CD4-positive, alpha-beta T cell treated with Interleukin-21 for 1 hour (primary cell): ENCODE measurements at regions not wholly inside any gene's neighbourhood (a gene's known extent, or its start where the extent isn't known, plus 50 kb on each side); places are given as distances from the start of the nearest gene placed in this dataset.

ENCODE experiments used
- DNase-seq: peaks from one replicate; pipeline ENCODE4 v3.0.0-alpha.2; 2020

DNA sequence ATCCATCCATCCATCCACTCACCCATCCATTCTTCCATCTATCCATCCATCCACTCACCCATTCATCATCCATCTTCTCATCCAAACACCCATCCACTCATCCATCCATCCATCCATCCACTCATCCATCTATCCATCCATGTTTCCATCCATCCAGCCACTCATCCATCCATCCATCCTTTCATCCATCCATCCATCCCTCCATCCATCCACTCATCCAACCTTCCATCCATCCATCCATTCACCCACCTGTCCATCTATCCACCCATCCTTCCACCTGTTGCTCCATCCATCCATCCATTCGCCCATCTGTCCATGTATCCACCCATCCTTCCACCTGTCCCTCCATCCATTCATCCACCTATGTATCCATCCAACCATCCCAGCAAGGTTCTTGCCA lies 378.4 kb upstream of the PFKP start:
- no peak for DNase-seq

DNA sequence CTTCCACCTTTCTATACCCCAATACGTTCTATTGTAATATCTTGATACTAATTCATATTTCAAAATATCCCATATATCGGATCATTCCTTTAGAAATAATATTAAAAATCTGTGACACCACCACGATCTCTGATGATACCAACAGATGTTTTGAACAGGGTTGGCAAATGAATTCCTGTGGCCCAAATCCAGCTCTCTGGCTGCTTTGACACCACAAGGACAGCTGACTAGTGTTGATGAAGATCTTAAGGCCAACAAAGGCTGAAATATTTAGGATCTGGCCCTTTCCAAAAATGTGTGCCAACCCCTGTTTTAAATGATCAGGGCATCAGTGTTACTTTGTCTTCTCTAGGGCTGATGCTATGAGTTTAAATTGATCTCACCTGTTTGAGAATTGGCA lies 380.7 kb upstream of the PFKP start:
- DNase-seq, result no peak

DNA sequence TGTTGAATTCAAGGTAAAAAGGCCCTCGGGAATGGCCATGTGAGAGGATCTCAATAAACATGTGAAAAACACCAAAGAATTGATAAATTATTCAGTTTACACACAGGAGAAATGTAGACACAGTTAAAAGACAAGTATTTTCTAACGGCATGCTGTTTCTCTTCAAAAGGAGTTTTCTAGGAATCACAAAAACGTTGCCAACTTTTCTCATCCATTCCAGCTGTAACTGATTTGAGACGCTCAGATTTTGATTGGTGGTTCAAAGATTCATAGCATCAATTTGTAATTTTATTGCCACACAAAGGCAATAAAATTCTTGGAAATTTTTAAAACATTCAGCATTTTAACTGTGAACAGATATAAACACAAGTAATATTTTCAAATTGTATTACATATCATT lies 384.9 kb upstream of the PFKP start:
- DNase-seq, result no peak

DNA sequence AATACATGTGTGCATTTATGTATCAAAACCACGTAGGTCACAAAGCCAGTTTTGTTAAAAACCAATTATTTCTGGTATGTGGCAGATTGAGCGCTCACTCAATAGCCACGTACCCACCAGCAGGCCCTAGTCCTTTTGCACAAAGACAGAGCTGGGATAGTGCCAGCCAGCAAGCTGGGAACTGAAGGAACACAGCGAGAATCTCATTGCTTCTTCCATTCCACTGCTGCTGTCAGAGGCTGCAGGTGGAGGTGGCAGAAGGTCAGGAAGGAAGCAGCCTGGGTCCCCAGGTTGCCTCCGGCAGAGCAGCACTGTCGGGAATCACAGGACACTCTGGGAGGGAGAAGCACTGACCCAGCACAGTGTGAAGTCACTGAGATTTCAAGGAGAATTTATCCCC lies 385.5 kb upstream of the PFKP start:
- no peak for DNase-seq

DNA sequence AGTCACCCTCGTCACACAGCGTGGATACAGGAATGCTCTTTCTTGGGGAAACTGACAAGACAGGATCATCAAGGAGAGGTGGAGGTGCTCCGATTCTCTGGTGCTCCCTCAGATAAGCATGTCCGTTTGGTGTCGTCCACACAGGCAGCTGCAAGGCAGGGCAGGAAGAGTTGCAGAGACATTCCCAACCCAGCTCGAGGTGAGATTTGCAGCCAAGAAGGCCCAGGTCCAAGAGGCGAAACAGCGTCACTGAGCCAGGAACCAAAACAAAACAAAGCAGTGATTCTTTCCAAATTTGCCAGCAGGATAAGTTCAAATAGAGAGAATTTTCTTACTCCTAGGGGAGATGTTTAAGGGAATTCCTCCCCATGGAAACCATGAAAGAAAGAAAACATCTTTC lies 386.5 kb upstream of the PFKP start:
- no peak for DNase-seq

DNA sequence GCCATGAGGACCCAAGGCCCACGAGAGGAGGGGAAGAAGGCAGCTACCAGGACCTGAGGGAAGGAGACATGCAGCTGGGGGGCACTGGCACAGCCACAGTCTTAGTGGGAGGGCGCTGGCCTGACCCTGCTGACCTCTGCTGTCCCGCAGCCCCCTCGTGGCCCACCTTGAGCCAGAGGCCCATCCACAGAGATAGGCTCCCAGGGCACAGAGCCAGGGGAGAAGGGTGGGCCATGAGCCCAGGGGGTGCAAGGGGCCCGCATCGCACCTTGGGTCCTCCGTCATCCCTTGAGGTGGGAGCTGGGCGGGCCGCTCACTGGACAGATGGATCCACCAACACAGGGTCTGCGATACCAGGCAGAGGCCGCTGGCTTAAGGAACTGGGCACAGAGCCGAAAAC lies 387.7 kb upstream of the PFKP start:
- no peak for DNase-seq

DNA sequence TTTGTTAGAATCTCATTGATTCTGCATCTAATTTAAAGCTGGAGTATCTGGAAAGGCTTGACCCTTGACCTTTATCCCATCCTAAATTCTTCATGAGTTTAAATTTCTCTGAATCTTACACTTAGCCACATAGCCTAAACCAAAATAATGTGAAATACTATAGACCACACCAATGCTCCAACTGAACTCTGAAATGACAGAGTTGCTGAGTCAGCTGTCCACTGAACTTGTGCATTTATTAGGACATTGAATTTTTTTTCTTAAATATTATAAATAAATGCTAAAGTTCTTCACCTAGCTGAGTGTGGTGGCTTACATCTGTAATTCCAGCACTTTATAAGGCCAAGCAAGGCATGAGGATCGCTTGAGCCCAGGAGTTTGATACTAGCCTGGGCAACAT lies 390.9 kb upstream of the PFKP start:
- DNase-seq, result no peak

DNA sequence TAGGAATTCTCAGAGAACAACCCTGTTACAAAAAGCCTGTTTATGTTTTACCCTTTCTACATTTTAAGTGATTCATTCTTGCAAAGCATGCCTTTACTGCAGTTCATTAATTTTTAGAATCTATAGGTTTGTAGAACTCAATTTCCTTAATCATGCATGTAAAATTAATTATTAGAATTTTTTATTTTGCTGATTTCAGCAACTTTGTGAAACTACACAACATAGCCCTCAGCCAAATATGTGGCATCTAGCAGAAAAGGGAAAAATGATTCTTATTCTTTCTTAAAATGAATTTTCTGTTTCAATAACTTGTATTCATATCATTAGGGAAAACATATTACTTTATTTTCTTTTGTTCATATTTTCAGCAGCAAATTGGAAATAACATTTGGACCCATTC lies 392.9 kb upstream of the PFKP start:
- DNase-seq, result no peak

DNA sequence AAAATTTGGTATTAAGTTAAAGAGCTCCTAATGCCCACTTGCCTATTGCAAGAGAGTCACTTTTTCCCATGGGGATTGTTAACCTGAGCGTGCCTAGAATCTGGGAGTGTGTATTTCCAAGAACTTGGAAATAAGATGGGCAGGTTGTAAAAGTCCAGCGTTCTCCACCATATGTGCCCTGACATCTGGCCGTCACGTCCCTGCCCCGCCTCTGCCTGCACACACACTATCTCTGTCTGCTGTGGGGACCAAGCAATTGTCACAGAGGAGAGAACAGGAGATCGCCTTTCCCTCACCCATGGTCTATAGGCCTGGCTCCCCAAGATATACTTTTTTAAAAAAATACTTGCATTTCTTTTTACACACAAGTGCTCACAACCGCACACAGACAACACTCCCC lies 396.5 kb upstream of the PFKP start:
- DNase-seq, result no peak

DNA sequence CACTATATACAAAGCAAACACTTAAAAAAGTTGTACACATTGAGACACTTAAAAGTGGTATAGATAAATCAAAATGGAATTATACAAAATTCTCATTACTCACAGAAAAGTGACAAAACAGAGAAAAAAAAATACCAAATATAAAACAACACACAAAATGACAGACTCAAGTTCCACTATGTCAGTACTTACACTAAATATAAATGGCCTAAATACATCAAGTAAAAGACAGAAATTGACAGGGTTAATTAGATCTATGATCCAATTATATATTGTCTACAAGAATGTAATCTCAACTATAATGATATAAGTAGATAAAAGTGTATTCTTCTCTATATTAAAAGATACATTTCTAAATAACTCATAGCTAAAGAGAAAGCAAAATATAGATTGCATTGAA lies 401.6 kb upstream of the PFKP start:
- DNase-seq, result no peak

DNA sequence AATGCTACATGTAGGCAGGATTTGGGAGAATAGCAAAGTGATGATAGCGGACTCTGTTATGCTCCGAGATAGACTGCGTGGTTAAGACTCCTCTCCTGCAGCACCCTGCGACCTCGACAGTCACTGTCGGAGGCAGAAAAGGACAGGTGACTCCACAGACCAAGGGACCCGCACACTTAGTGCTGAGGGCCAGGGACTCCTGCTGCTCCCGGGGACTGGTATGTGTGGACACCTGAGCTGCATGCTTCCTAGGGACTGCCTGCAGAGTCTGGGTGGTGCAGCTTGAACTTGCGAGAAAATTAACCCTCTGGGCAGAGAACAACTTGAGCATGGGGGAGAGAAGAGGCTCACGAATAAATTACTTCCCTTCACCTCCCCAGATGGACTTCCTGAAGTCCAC lies 407.1 kb upstream of the PFKP start:
- DNase-seq, result no peak

DNA sequence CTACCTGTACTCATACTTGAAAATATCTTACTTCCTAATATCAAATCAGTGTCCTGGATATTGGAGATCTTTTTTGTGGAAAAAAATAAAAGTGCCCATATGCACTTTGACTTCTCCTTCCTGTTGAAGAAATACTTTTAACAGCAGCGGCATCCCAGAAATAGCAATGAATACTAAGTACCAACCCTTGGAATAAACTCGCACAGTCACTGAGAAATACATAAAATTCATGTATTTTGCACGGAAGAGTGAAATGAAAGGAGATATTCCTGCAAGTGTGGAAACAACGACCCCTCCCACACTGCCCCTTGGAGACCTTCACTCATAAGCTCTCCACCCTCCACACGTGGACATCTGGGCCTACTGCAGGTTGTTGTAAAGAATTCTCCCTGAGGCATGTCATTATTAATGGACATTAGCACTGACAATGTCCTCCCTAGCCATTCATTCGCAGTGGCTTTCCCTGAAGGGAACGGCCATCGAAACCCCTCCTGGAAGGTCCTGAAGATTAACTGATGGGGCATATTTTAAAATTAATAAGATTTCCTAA lies 407.6 kb upstream of the PFKP start:
- no peak for DNase-seq

DNA sequence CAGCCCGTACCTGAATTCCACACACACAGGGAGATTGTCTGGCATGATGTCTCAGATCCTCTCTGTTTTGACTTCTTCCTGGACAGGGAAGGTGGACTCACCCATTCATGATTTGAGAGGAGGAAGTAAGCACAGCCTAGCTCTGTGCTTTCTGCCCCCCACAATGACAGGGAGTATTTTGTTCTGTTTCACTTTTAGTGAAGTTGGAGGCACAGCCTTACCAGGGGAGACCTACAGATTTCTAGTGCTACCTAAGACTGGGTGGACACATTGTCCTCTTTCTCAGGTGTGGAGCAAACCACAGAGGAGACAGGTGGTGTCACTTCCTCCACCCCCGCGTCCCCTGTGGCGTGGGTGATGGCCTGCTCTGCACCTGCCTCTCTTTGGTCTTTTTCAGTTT lies 408.6 kb upstream of the PFKP start:
- DNase-seq, result no peak

DNA sequence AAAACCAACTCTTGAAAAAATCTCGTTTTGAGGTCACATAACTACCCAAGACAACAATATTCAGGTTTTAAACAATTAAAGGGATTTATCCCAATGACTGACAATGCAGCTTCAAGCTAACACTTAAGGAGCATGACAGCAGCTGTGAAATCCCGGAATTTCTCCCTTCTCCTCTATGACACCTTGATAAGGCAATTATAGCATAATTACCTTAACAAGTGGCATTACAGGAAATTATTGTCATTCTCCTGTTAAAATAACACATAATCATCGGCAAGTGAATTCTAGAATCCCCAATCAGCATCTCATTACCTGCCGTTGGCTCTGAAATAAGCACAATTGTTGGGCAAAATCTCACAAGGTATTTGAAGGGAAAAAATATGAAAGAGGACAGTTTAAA lies 417.0 kb upstream of the PFKP start:
- DNase-seq, result no peak

DNA sequence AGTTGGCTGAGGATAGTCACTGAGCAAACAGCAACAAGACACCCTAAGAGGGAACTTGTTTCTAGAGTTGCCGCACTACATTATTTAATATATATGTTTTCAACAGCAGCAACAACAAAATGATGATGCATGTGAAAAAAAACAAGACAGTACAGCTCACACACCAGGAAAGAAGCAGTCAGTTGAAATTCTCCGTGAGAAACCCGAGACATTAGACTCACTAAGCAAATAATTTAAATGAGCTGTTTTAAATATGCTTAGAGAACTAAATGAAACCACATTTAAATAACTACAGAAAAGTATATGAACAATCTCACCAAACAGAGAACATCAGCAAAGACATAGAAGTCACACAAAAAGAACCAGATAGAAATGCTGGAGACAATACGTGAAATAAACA lies 426.3 kb upstream of the PFKP start:
- DNase-seq, result no peak

DNA sequence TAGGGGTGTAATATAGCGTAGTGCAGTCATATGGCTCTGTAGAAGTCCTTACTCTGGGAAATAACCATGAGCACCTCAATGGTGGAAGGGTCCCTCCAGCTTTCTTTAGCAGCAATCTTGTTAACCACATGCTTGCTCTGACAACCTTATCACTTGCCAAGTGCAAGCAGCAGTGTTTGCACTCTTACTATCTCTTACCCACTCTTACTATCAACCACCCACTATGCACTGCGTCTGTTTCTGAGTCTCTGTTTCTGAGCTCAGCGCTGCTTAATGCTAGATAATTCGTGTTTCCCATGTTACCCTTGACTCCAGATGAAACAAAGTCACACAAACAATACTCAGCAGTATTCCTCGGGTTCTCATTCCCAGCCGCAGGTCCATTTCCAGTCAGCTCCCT lies 433.7 kb upstream of the PFKP start:
- no peak for DNase-seq

DNA sequence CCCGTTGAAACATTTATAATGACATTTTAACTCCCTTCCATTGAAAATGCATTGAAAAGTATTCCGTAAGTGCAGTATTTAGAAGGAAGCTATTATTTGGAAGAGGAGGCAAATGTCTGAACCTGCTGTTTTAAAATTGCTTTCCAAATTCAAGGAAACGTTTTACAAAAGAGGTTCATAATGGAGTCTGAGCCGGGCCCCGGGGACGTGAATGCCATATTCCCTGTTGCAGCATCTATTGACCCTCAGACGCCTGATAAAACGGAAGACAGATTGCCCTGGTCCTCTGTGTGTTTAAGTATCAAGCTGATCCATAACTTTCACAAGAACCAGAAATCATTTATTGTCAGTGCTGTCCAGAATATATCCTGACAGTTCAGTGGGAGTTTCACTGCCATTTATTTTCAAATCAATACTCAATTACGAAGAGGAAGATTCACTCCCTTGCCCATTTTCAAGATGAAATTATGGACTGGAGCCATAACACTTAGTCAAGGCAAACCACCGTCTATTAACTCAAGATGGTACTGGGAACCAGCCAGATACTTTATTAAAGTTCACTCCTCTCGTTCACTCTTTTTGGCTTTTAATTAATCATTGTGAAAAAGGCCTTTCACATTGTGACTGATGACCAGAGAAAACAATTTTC lies 435.7 kb upstream of the PFKP start:
- no peak for DNase-seq

DNA sequence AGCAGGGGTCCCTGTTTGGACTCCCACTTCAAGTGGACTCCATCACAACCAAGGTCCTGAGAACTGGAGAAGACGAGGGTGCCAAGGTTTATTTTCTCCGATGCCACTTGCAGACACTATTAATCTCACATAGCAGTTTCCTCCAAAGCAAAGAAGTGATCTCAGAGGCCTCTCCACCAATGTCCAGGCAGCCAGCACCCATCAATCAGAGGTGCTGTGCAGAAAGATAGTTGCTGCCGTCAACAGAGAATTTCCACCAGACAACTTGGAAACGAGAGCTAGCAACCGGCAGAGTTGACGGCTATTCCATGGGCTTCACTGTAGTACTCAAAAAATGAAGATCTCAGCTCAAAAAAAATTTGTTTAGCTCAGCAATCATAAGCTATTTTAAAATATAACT lies 438.6 kb upstream of the PFKP start:
- DNase-seq, result no peak

DNA sequence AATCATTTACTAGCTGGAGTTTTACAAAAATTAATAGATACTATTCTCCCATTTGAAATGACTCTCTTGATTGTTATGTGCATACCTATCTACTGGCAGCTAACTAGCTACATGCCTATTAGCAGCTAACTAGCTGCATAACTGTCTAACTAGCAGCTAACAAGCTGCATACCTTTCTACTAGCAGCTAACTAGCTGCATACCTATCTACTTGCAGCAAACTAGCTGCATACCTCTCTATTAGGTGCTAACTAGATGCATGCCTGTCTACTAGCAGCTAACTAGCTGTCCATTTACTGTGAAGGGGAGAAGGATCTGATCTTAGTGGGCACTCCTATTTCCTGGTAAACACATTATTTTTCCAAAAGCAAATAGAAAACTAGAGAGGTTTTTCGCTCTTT lies 439.4 kb upstream of the PFKP start:
- no peak for DNase-seq

DNA sequence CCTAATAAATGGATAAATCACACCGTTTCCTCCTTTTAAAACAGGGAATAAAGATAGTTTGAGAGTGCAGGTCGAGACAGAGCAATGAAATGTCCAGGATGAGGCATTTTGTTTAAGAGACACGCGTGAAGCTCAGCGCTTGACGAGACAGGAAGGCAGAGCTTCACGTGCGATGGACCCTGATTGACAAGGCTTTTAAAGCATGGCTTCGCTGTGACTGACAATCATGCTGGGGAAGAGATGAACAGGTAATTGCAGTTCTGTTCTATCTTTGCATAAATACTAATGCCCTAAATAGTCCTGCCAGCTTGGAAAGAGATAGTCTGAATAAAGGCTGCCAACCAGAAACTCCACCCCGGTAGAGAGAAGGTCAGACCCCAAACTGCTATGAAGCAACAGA lies 442.3 kb upstream of the PFKP start:
- no peak for DNase-seq

DNA sequence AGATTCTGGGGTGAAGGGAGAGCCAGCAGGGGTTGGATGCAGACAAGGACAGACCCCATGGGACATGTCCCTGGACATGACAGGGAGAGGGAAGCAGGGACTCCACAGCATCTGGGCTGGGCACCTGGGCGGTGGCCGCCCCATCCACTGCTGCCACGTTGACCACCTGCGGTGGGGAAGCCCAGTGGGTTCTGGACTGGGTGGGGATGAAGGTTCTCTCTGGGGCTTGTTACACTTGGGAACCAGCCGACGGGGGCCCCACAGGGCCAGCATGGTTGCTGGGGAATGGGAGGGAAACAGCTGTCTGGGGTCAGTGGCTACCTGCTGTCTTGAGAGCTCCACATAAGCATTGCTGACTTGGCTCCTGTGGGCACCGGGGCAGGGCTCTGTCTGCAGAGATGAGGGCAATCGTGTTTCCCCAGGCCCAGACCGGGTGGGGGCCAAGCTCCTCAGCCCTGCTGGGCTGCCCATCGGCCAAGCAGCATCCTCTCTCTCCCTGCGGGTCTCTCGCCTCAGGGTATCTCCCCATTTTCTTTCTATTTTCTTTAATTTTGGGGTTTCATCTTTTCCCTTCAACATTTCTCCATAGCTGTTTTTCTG lies 443.6 kb upstream of the PFKP start:
- no peak for DNase-seq

DNA sequence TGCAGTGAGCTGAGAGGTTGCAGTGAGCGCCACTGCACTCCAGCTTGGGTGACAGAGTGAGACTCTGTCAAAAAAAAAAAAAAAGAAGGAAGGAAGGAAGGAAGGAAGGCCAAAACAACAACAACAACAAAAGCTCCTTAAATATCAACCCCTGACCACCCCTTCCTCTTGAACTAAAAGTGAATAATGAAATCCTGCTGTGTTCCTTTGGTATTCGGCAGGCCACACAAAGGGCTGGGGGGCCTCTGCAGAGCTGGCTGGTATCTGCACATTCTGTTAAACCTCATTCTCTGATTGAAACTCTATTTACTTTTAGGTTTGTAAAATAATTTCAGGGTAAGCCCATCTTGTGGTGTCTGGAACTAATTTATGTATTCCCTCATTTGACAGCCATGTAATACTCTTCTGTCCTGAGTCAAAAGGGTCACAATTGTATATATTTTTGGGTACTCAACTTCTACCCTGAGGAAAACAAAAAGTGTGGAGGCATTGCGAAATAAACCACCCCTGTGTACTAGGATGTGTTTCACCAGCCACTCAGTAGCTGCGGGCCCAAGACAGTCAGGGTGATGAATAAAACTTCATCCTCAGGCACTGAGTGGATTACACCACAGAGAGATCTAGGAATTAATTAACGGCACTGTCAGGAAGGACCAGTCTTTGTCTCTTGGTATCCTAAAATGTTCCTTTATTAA lies 446.4 kb upstream of the PFKP start:
- no peak for DNase-seq

DNA sequence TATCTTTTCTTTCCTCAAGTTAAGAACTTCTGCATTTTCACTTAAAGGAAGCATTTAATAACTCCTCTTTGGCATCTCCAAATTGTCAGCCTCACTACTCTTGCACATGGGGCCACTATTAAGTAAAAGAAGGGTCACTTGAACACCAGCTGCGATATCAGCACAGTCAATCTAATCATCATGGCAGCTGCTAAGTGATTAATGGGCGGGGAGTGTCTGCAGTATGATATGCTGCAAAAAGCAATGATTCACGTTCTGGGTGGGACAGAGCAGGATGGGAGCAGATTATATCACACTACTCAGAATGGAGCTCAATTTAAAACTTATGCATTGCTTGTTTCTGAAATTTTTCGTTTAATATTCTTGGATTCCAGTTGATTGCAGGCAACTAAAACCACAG lies 447.4 kb upstream of the PFKP start:
- DNase-seq, result no peak

DNA sequence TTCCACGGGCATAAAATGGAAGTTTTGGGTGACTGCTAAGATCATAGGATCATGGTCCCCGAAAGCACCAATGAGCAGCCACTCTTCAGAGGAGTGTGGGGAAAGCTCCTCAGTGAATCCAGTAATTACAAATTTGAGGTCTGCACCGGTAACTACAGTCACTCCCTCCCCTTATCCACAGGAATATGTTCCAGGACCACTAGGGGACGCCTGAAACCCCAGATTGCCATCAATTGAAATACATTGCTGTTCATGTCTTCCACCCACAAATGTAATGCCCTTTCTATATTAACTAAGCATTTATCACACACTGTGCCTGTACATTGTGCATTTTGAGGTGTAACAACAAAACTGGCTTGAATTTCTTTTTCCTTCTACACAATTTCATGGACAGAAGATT lies 447.9 kb upstream of the PFKP start:
- no peak for DNase-seq

DNA sequence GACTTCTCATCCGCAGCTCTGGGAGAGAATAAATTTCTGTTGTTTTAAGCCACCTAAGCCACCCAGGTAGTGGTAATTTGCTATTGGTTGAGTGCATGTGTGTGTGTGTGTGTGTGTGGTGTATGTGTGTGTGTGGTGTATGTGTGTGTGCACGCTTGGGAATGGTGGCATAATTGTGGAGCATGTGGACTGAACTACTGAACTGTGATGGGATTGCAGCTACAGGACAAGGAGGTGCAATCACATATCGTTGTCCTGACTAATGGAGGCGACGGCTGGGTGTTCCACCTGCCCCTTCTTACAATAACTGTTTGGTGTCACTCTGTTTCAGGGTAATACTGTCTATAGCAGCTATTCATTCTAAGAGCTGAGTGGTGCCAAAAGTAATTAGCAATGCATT lies 448.7 kb upstream of the PFKP start:
- no peak for DNase-seq
